HG03558 (cell line): ENCODE measurements at regions not wholly inside any gene's neighbourhood (a gene's known extent, or its start where the extent isn't known, plus 50 kb on each side); places are given as distances from the start of the nearest gene placed in this dataset.

Experiments
- ATAC-seq: cut with Tn5 transposase; IDR thresholded peaks from one replicate; pipeline ENCODE4 v1.9.1; 2021; ENCODE audit warnings: moderate number of reproducible peaks; ENCODE audit not compliant: unreplicated experiment; ENCODE audit errors: extremely low read depth

GRCh38 chr5:18088020-18088579, 453.8 kb downstream of the TAF11L14 start:
- ATAC-seq, result no peak

- no peak for ATAC-seq
Observed at GRCh38 chr5:18090177-18090576, 455.9 kb downstream of the TAF11L14 start.

DNA sequence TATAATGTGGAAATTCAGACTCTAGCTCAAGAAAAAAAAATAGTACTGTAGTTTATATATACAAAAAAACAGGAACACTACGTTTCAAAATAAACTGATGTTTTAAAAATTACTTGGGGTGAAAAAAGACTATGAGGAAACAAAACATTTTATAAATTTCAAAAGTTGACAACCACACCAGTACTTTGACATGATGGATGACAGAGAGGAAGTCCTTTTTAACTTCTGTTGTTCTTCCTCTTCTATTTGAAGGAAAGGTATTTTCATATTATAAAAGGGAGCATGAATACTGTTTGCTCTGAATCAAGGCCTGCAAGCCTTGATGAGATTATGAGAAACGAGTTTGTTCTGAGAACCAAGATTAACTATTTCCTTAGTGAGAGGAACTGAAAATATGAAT, 456.9 kb downstream of the TAF11L14 start:
- ATAC-seq, result no peak

DNA sequence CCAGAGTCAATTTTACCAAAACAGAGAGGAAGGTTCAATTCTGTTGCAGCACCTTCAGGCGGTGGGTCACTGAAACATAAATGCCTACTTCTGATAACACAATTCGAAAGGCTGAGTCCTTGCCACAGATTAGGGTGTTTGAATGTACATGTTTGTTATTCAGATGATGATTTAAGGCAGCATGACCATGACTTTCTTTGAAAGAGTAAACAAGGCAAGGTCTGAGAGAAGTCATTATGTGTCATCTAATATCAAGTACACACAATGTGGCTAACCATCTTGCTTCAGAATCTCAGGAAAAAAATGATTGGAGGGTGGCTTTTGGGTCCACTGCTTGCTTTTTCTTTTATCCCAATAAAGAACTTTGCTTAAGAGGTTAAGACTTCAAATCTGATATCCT, 457.5 kb downstream of the TAF11L14 start:
- ATAC-seq, result no peak

- ATAC-seq, result no peak
Observed at GRCh38 chr5:18095061-18095460, 460.8 kb downstream of the TAF11L14 start.

- ATAC-seq, result no peak
Observed at GRCh38 chr5:18097817-18098216, 463.6 kb downstream of the TAF11L14 start.

GRCh38 chr5:18098691-18099090, 464.4 kb downstream of the TAF11L14 start:
- ATAC-seq, result no peak

DNA sequence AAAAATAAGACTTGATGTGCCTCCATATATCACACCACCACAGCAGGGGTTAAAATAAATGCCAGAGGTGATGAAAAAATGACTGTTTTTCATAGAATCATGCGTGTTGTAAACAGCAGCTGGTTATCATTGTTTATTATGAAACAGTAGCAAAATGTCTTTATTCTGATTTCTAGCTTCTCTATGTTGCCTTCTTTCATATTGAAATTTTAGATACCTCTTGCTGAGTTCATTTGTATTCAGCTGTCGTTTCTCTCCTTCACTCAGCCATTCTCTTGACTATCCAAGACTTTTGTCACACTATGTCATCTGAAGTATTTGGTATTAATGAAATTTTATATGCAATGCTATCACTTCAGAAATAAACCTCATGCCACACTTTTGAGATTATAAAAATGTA, 465.0 kb downstream of the TAF11L14 start:
- no peak for ATAC-seq

GRCh38 chr5:18101532-18101931, 467.3 kb downstream of the TAF11L14 start:
- ATAC-seq, result no peak

GRCh38 chr5:18102733-18103132, 468.5 kb downstream of the TAF11L14 start:
- no peak for ATAC-seq

GRCh38 chr5:18105449-18105848, 471.2 kb downstream of the TAF11L14 start:
- ATAC-seq, result no peak

DNA sequence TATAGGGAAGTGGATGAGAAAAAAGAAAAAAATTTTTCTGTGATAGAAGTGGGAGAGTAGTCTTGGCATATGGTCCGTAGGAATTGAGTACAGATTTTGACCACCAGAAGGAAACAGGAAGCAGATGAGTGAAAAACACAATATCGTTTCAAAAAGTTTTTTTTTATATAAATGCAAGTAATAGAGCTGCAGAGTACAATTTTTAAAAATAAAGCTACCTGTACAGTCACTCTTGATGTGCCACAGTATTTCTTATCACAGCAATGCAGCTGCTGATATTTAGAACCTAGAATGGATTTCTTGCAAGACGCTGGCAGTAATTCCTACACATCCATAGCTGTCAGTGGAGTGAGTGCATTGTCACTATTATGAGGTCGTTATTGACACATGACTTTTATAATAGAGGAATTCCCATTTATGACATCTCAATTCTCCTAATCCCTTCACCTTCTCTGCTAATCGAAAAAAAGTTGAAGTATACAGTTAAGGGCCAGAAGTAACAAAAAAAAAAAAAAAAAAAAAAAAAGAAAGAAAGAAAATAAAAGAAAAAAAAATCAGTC, 477.7 kb downstream of the TAF11L14 start:
- no peak for ATAC-seq

DNA sequence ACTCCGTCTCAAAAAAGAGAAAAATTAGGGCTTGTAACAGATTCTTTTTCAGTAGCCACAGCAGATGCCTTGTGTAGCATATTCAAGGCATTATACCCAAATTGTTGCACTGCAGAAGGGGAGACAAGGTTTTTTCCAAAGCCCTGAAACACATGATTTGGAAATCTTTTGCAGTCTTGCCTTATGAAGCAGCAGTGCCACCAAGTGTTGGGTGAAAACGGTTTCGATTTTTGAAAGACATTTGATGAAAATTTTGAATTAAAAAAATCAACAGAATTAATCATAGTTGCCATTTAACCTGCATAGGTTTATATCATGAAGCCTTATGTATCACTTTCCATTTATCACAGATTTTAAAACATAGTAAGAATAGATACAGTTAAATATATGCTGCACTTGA, 479.5 kb downstream of the TAF11L14 start:
- ATAC-seq, result no peak

- ATAC-seq, result no peak
Observed at GRCh38 chr5:18114151-18114757, 480.0 kb downstream of the TAF11L14 start.

- ATAC-seq, result no peak
Observed at GRCh38 chr5:18117968-18118367, 483.7 kb downstream of the TAF11L14 start.

DNA sequence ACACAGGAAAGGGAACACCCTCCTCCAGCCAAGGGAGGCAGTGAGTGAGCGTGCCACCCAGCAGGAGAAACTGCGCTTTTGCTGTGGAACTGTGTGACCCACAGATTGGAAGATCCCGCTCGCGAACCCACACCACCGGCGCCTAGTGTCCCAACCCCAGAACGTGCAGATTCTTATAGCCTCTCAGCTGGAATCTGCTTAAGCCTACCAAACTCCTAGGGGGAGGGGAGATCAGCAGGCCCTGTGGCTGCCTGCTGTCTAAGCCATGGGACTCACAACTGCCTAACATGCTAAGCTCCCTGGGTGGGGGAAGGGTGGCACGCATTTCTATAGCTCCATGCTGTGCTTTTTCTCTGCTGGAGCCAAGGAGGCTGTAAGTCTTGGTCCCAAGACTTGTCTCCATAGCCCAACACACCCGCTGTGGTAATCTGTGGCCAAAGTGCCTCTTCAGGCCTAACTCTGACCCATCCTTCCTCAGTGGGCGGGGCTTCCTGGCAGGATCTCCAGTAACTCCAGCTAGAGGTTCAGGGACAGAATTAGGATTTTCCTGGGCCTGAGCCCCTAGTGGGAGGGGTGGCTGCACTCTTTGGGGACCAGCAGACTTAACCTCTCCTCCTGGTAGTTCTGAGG, 485.0 kb downstream of the TAF11L14 start:
- ATAC-seq, result no peak

DNA sequence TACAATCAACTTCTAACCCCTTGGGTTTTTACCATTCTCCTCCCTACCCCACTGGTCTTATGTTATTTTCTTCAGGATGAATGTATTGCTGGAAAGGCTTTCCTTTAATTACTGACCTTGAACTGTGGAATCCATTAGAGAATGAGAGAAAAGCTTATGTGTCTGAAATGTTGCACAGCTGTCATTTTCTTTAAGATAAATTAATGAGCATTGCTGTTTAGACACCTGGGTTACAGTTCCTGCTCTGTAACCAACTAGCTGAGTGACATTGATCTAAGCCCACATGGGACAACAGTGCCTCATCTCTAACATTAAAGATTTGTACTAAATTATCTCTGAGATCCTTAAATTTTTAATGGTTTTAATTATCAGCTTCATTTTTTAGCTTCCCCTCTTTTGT, 507.0 kb downstream of the TAF11L14 start:
- ATAC-seq, result no peak

DNA sequence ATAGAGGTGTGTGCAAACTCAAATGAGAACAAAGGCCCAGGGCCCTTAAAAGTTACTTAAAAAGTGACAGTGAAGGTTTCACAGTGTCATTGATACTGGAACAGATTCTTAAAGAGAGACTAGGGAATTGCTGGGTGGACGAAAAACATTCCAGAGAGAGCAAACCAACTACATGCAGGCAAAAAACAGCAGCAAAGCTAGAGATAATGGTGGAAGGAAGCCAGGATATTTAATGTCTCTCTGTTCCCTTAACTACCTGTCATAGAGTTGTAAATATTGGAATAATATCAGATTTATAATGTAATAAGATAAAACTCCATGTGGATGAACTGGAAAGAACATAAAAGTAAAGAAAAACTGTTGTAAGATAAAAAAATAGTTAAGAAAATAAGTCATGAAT, 508.6 kb downstream of the TAF11L14 start:
- ATAC-seq, result no peak

DNA sequence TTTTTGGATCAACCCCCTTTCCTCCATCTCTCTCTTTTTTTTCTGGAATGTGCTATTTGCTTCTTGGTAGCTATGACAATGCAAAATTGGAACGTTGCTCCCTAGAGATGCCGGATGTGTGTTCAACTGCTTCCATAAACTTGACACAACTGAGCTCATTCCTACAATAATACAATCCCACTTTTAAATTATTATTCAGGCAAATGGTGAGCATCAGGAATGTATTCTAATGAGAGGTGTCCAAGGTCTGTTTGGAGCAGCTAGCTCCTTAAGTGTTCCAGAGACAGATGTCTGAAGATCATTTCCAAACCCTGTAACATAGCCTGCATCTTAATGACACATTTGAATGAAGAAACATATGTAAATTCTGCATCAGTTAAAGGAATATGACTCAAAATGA, 518.4 kb downstream of the TAF11L14 start:
- no peak for ATAC-seq

DNA sequence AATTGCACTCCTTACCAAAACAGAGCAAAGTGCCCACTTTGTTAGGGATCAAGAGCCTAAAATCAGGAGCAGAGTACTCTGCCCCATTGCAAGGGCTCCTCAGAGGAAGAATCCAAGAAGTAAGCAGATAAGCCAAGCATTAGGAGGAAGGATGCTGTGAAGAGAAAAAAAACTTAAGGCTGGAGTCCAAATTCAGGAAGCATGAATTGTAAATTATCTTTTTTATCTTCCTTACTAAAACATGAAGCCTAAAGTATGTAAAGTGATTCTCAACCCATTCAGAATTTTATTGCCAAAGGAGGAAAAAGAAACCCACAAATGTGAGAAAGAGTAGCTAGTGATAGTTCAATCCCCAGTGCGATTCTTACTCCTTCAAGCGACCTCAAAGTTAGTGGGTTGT, 523.9 kb downstream of the TAF11L14 start:
- no peak for ATAC-seq

- no peak for ATAC-seq
Observed at GRCh38 chr5:18159331-18159730, 525.1 kb downstream of the TAF11L14 start.

- ATAC-seq, result no peak
Observed at GRCh38 chr5:18171684-18172083, 537.4 kb downstream of the TAF11L14 start.
